A549 (cell line): ENCODE measurements at regions not wholly inside any gene's neighbourhood (a gene's known extent, or its start where the extent isn't known, plus 50 kb on each side); places are given as distances from the start of the nearest gene placed in this dataset.

ENCODE experiments used
- ATAC-seq, 2 experiments: fragments of 200-7000 bp in 1 of 2; fragments of >200 bp in 1 of 2; cut with Nextera tagmentation in 1 of 2; cut with Tn5 transposase in 1 of 2; 3 replicates each; pipeline versions ENCODE4 v1.8.0 to v1.9.1; 2018 to 2020; ENCODE audit warnings: mild to moderate bottlenecking in 1 of 2, moderate library complexity in 1 of 2
- CTCF ChIA-PET: fragments of 300-600 bp; sonication (Branson Sonifier 250); formaldehyde crosslinking; extraction: SDS; loops from one replicate; lab custom pipeline; 2021; ENCODE audit warnings: antibody characterized with exemption, inconsistent platforms; lab: Yijun Ruan, JAX
- POLR2A ChIA-PET: fragments of 350-600 bp; formaldehyde crosslinking; extraction: SDS; loops from one replicate; lab custom pipeline; 2021; ENCODE audit warnings: antibody characterized with exemption, inconsistent platforms; lab: Yijun Ruan, JAX
- DNase-seq, 2 experiments: peaks; one replicate each; pipeline versions ENCODE4 v3.0.0 to v3.0.0-alpha.2; 2011 to 2016; ENCODE audit warnings: low read depth in 1 of 2, low spot score in 1 of 2
- FAIRE-seq: peaks from 2 replicates; lab custom pipeline; 2011; peaks lifted over from hg19 to GRCh38; lab: Jason Lieb, UNC
- H3K27ac ChIP-seq, 2 experiments: fragments of >200 bp; sonication (Bioruptor Twin); formaldehyde crosslinking; 3 replicates each; pipeline ENCODE4 v1.5.1; 2016 to 2017
- H3K4me1 ChIP-seq: fragments of >200 bp; sonication (Bioruptor Twin); formaldehyde crosslinking; 3 replicates; pipeline ENCODE4 v1.6.1; 2016
- H3K4me2 ChIP-seq: fragments of >200 bp; sonication (Bioruptor Twin); formaldehyde crosslinking; 3 replicates; pipeline ENCODE4 v1.6.1; 2016
- H3K4me3 ChIP-seq: fragments of >200 bp; sonication (Bioruptor Twin); formaldehyde crosslinking; 3 replicates; pipeline ENCODE4 v1.5.1; 2016
- H3K9me3 ChIP-seq: fragments of >200 bp; sonication (Bioruptor Twin); formaldehyde crosslinking; 3 replicates; pipeline ENCODE4 v1.6.1; 2016
- BCL3 ChIP-seq: fragments of >200 bp; sonication (Bioruptor Twin); formaldehyde crosslinking; IDR thresholded peaks from 3 replicates; pipeline ENCODE4 v1.6.1; 2016
- CBX2 ChIP-seq: fragments of 200-600 bp; sonication (generic); IDR thresholded peaks from 2 replicates; pipeline ENCODE4 v1.6.1; 2016; ENCODE audit warnings: low read depth, mild to moderate bottlenecking, borderline replicate concordance
- CBX8 ChIP-seq: fragments of 200-600 bp; sonication (generic); IDR thresholded peaks from 2 replicates; pipeline ENCODE4 v1.6.1; 2016
- CHD4 ChIP-seq: fragments of 200-600 bp; sonication (generic); IDR thresholded peaks from 2 replicates; pipeline ENCODE4 v1.6.1; 2016; ENCODE audit warnings: antibody characterized with exemption, mild to moderate bottlenecking, borderline replicate concordance
- CTCF ChIP-seq: fragments of >200 bp; sonication (Bioruptor Twin); formaldehyde crosslinking; IDR thresholded peaks from 3 replicates; pipeline ENCODE4 v1.5.1; 2016
- EHMT2 ChIP-seq: fragments of 200-600 bp; sonication (generic); IDR thresholded peaks from 2 replicates; pipeline ENCODE4 v1.6.1; 2016; ENCODE audit warnings: antibody characterized with exemption, low read depth, mild to moderate bottlenecking, moderate library complexity
- EP300 ChIP-seq, 2 experiments: fragments of >200 bp; sonication (Bioruptor Twin); formaldehyde crosslinking; IDR thresholded peaks; 2 replicates in 1 of 2; 3 replicates in 1 of 2; pipeline ENCODE4 v1.6.1; 2016 to 2017
- ESRRA ChIP-seq: fragments of 150-350 bp; IDR thresholded peaks from 2 replicates; pipeline ENCODE4 v1.6.1; 2014; ENCODE audit warnings: mild to moderate bottlenecking, low read length, borderline replicate concordance
- FOSB ChIP-seq: fragments of 250-450 bp; sonication (Bioruptor Pico); IDR thresholded peaks from 2 replicates; pipeline ENCODE4 v1.5.0; 2020; ENCODE audit warnings: mild to moderate bottlenecking, moderate library complexity
- GATA3 ChIP-seq: IDR thresholded peaks from 2 replicates; pipeline ENCODE4 v1.6.1; 2012; ENCODE audit warnings: borderline replicate concordance
- HDAC2 ChIP-seq: fragments of 200-600 bp; sonication (generic); IDR thresholded peaks from 2 replicates; pipeline ENCODE4 v1.6.1; 2016
- HOXB13 ChIP-seq: fragments of 250-450 bp; sonication (Bioruptor Pico); IDR thresholded peaks from 2 replicates; pipeline ENCODE4 v1.5.0; 2020; ENCODE audit warnings: low read depth, mild to moderate bottlenecking, moderate library complexity
- JUN ChIP-seq, 2 experiments: fragments of >200 bp; sonication (Bioruptor Twin); formaldehyde crosslinking; IDR thresholded peaks; 2 replicates in 1 of 2; 3 replicates in 1 of 2; pipeline ENCODE4 v1.6.1; 2016 to 2017
- MAX ChIP-seq: IDR thresholded peaks from 2 replicates; pipeline ENCODE4 v1.6.1; 2012
- MAZ ChIP-seq: fragments of 150-350 bp; IDR thresholded peaks from 2 replicates; pipeline ENCODE4 v1.6.1; 2014; ENCODE audit warnings: antibody characterized with exemption, low read depth, low read length, borderline replicate concordance
- NFE2L2 ChIP-seq: fragments of 150-350 bp; conservative IDR thresholded peaks from 2 replicates; pipeline ENCODE4 v1.6.1; 2014; ENCODE audit warnings: low read length
- NR3C1 ChIP-seq: fragments of >200 bp; sonication (Bioruptor Twin); formaldehyde crosslinking; IDR thresholded peaks from 3 replicates; pipeline ENCODE4 v1.6.1; 2017
- PBX3 ChIP-seq: IDR thresholded peaks from 2 replicates; pipeline ENCODE4 v1.6.1; 2012
- POLR2A ChIP-seq: IDR thresholded peaks from 2 replicates; pipeline ENCODE4 v1.6.1; 2012; ENCODE audit warnings: mild to moderate bottlenecking, low read length
- POLR2AphosphoS2 ChIP-seq: conservative IDR thresholded peaks from 2 replicates; pipeline ENCODE4 v1.6.1; 2012; ENCODE audit warnings: low read length, improper control_type of control experiment, inconsistent platforms
- RARB ChIP-seq: fragments of 250-450 bp; sonication (Bioruptor Pico); IDR thresholded peaks from 2 replicates; pipeline ENCODE4 v1.8.0; 2021; ENCODE audit warnings: mild to moderate bottlenecking, moderate library complexity
- SMC3 ChIP-seq: fragments of >200 bp; sonication (Bioruptor Twin); formaldehyde crosslinking; IDR thresholded peaks from 3 replicates; pipeline ENCODE4 v1.6.1; 2018; ENCODE audit warnings: inconsistent platforms
- SREBF2 ChIP-seq: fragments of 450-650 bp; IDR thresholded peaks from 2 replicates; pipeline ENCODE4 v1.6.1; 2014; ENCODE audit warnings: mild to moderate bottlenecking, moderate library complexity
- ZFP36 ChIP-seq: fragments of 450-650 bp; IDR thresholded peaks from 2 replicates; pipeline ENCODE4 v1.6.1; 2014; ENCODE audit warnings: borderline replicate concordance; ENCODE audit not compliant: partially characterized antibody
- ZSCAN20 ChIP-seq: fragments of 250-450 bp; sonication (Bioruptor Pico); IDR thresholded peaks from 2 replicates; pipeline ENCODE4 v1.8.0; 2022; ENCODE audit warnings: mild to moderate bottlenecking, moderate library complexity
- WGBS: methylation state at CpG from one replicate; pipeline ENCODE4 v1.1.6; 2017; ENCODE audit errors: missing lambda C conversion rate; 5-methylcytosine and 5-hydroxymethylcytosine counted together
- TF ChIP-seq, protein P1 (sequence below): IDR thresholded peaks from 2 replicates; pipeline ENCODE4 v1.6.1; 2012; ENCODE audit warnings: low read depth, borderline replicate concordance

GRCh38 chr3:95044101-95044500 lies 981.2 kb downstream of the NSUN3 start:
- ATAC-seq (no peak), DNase-seq (no peak), FAIRE-seq (no peak)
- H3K4me2 ChIP-seq, result no peak overlapping the region
- H3K9me3 ChIP-seq, result no peaks in the 10 kb centered on the region
- no peak for TF ChIP-seq EP300 (IDR thresholded peaks at IDR 0.05)
- no peak for TF ChIP-seq CBX8
- TF ChIP-seq RARB (CRISPR knock-in tag), result no peak
- TF ChIP-seq NFE2L2, result no peak
- no peak for TF ChIP-seq SREBF2
- TF ChIP-seq HOXB13 (CRISPR knock-in tag), result no peak
- no peak for TF ChIP-seq NR3C1
- H3K4me1 ChIP-seq, result no peaks in the 10 kb centered on the region
- 17% methylated on average over 2 of the region's 2 CpGs for WGBS
- ChIA-PET CTCF (no interaction called here), POLR2A (no interaction called here)
- H3K4me3 ChIP-seq, result no peak overlapping the region
- H3K27ac ChIP-seq, result no peak overlapping the region

GRCh38 chr3:95048564-95048963 lies 985.7 kb downstream of the NSUN3 start:
- no peaks in the 10 kb centered on the region for H3K4me1 ChIP-seq
- H3K9me3 ChIP-seq, result no peaks in the 10 kb centered on the region
- no peak overlapping the region for H3K4me3 ChIP-seq
- no peak overlapping the region for H3K4me2 ChIP-seq
- TF ChIP-seq FOSB (CRISPR knock-in tag), result no peak
- no peak for TF ChIP-seq HOXB13 (CRISPR knock-in tag)
- no peak for TF ChIP-seq POLR2AphosphoS2
- TF ChIP-seq NR3C1, result no peak
- no peak for TF ChIP-seq EP300 (IDR thresholded peaks at IDR 0.05)
- TF ChIP-seq ZFP36, result no peak
- ChIA-PET CTCF (no interaction called here), POLR2A (no interaction called here)
- no peak overlapping the region for H3K27ac ChIP-seq
- DNase-seq (no peak), FAIRE-seq (no peak), ATAC-seq (no peak)

DNA sequence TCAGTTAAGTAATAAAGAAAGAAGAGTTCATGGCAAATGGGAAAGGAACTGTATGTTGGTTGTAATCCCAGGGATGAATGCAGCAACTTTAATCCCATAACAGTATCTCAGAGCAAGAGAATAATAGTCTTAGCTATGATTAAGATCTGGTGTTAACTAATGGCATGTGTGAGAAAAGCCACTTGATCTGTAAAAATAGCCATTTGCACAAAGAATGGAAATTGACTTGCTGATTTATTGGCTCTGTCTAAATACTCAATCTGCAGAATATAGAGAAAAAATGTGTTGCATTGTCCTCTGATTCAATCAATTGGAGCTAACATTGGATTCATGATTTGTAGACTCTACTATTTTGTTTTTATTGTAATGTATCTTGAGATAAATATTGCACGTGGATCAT lies 987.0 kb downstream of the NSUN3 start:
- no peak for TF ChIP-seq MAZ
- no peak for TF ChIP-seq JUN (IDR thresholded peaks at IDR 0.05)
- TF ChIP-seq EHMT2, result no peak
- TF ChIP-seq ZSCAN20 (CRISPR knock-in tag), result no peak
- CTCF ChIA-PET, result no interaction called here
- H3K4me1 ChIP-seq, result no peaks in the 10 kb centered on the region

GRCh38 chr3:95055288-95055687 lies 992.4 kb downstream of the NSUN3 start:
- no peaks in the 10 kb centered on the region for H3K4me1 ChIP-seq
- TF ChIP-seq CHD4 (no peak), MAZ (no peak), SREBF2 (no peak), POLR2A (no peak), ESRRA (no peak), CTCF (no peak), GATA3 (no peak), PBX3 (no peak), SMC3 (no peak), MAX (no peak), NR3C1 (no peak), BCL3 (no peak), CBX2 (no peak), HDAC2 (no peak)
- TF ChIP-seq, protein P1, sequence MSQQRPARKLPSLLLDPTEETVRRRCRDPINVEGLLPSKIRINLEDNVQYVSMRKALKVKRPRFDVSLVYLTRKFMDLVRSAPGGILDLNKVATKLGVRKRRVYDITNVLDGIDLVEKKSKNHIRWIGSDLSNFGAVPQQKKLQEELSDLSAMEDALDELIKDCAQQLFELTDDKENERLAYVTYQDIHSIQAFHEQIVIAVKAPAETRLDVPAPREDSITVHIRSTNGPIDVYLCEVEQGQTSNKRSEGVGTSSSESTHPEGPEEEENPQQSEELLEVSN, result no peak
- TF ChIP-seq, all 56 proteins: peak for 0
- H3K9me3 ChIP-seq, result no peaks in the 10 kb centered on the region
- ChIA-PET POLR2A (no interaction called here), CTCF (no interaction called here)
- DNase-seq (no peak), FAIRE-seq (no peak), ATAC-seq (no peak; a peak in 1 of 6 replicates)
- H3K4me3 ChIP-seq, result no peak overlapping the region
- 59% methylated on average over 2 of the region's 2 CpGs for WGBS
- H3K27ac ChIP-seq, result no peak overlapping the region
- H3K4me2 ChIP-seq, result no peak overlapping the region

More for the DNA sequence above, 987.0 kb downstream of the NSUN3 start:
- no peak for FAIRE-seq
- 3% methylated on average over 1 of the region's 1 CpG for WGBS
- Histone ChIP-seq H3K9me3 (no peaks in the 10 kb centered on the region), H3K27ac (no peak overlapping the region), H3K4me3 (no peak overlapping the region), H3K4me2 (no peak overlapping the region)
- ATAC-seq, result no peak
- POLR2A ChIA-PET, result no interaction called here
- DNase-seq, result no peak
